Astrocyte of the hippocampus (primary cell): ENCODE measurements at regions not wholly inside any gene's neighbourhood (a gene's known extent, or its start where the extent isn't known, plus 50 kb on each side); places are given as distances from the start of the nearest gene placed in this dataset.
"Not testable (repeated sequence)": the region's sequence is repeated elsewhere in the genome, so short reads cannot be mapped to it uniquely, and the experiment has no call there.

Experiments used
- DNase-seq: peaks from one replicate; pipeline ENCODE4 v3.0.0; 2011; ENCODE audit warnings: low read depth, low spot score

DNA sequence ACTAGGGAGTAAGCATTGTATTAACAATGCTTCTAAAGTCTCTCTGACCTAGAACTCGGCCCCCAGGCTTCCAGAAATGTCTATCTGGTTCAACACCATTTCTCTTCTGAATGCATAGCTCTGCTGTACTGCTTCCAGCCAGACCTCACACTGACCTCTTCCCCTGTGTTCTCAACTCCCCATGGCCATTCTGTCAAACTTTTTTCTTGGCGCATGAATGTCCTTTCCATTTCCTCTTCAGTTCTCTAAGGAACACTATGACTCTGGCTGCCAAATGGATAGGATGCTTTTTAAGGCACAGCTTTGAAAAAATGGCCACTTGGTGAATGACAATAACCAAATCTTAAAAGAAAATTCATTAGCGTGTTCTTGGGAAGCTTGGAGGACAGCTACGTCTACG is 425.8 kb downstream of the ETV1 start:
- no peak for DNase-seq

DNA sequence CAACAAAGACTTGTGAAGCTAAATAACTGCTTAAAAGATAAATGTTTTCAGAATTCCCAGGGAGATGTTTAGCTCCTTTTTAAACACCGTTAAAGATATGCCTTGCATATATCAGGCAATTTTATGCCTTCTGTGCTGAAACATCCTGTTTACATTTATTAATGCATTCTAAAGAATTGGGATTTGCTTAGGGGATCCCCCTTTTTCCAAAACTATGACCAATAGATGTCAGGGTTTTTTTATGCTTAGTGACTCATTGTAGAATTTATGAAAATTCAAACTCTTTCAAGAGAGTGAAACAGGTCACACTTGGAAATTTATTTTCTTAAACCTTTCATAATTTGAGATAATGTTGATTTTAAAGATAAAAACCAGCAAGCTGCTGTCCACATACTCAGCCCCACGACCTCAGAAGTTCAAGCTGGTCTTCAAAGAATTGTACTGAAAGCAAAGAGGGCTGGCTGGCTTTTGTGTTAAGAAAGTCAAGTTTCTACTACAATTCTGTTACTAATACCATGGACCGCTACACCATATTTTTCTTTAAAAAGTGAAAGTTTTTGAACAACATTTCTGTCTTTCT is 411.8 kb downstream of the ETV1 start:
- no peak for DNase-seq

DNA sequence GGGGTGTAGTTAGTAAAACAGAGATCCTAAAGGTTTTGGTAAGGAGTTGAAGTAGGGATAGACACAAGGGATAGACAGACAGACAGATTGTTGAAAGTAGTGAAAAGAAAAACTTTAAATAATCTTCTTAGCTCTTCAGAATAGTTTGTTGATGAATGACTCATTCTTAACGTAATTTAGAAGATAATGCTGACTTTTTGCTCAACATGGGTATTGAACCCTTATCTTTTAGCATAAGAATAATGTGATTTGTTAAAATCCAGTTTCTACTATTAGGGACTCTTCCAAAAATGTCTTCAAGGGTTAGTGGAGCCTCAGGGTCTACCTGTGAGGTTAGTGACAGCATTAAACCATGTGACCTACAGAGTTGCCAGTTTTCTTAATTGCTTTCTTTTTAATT is 411.2 kb downstream of the ETV1 start:
- DNase-seq = no peak

DNA sequence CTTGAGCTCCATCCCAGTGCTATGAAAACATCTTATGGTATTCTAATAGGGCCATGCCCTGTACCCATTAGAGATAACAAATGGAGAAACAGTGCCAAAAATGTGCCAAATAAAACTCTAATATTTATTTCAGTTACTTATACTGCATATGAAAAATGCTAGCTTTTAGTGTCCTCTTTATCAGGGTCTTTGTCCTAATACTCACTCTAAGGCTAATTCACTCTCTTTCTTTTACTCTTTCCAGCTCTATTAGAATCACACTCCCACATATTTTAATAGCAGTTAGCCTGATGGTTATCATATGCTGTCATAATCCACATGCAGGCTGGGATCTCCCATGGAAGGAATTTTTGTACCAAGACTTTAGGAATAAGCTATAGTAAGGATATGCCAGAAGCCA is 408.4 kb downstream of the ETV1 start:
- DNase-seq = no peak

DNA sequence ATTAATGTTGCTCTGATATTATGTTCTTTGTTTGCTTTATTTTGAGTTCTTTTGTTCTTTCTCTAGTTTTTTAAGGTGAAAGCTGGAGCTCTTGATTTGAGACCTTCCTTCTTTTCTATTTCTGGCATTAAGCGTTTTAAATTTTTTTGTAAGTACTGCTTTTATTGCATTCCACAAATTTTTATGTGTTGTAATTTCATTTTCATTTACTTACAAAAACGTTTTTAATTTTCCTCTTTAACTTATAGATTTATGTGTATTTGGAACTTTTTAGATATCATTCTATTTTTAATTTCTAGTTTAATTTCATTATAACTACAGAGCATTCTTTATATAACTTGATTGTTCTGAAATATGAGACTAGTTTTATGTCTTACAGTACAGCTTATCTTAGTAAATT is 395.6 kb downstream of the ETV1 start:
- DNase-seq = no peak

DNA sequence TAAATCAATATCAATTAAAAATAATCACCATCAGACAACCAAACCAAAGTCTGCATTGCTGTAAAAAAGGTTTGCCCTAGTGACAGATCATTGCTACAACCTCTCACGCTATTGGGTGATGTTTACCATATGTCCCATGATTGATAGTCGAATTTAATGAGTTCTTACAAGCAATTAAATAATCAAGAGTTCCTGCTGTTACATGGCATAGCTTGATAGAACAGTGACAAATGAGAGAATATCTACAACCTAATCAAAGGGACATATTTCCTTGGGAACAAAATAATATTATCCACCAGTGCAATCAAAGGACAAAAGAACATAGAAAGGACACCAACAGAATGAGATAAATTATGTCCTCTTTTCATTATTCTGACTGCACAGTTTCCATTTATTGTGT is 387.4 kb downstream of the ETV1 start:
- DNase-seq = no peak

DNA sequence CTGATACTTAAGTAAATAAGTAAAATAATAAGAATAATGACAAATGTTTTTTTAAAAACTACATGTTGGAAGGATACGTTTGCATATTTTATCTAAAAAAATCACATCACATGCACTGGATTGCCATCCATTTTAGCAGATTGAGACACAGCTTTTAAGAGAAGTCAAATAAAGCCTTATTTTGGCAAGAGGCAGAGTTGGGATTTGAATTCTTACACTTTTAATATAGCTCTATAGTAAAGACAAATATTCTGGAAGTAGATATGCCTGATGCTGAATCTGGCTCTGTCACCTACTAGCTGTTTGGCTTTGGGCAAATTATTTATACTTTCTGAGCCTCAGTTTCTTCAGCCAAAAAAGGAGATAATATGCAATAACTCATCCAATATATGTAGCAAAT is 386.4 kb downstream of the ETV1 start:
- no peak for DNase-seq

DNA sequence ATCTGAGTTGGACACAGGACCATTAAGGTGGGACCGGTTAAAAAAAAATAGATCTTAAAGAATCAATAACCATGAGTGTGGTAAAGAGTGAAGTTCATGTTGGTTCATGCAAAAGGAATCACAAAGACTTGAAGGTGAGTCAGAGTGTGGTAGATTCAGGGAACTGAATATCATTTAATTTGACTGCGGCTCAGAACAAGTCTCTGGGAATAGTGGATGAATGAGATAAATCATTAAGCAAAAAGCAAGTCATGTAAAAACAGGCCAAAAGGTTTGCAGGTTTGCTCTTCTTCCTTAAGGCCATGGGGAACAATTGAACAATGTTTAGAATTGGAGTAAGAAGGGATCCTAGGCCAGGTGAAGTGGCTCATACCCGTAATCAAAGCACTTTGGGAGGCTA is 385.8 kb downstream of the ETV1 start:
- DNase-seq = peak; percentile 54

DNA sequence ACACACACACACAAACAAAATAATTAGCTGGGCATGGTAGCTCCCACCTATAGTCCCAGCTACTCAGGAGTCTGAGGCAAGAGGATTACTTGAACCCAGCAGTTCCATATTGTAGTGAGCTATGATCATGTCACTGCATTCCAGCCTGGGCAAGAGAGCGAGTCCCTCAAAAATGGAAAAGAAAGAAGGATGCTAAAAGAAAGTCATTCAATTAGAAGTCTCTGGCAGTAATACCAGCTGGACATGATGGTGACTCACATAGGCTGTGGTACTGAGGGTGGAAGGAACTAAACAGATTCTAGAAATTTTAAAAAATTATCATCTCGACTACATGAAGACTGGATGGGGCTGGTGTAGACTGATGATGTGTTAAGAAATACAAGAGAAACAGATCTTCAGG is 385.3 kb downstream of the ETV1 start:
- peak; percentile 20 for DNase-seq

DNA sequence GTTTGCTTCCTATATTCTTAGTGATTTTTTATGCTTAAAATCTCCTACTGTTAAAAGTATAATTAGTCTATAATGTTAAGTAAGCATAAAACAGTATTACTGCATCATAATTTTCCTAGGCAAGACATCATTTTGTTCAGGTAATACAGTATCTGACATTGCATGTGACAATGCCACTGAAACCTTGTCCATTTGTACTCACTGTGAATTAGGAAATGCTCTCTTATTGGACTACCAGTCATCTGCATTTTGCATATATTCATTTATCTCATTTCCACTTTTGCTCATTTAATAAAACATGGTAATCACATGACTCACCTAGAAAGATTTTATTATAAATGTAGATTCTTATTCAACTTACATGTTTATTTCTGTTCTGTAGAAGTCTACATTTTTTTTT is 379.1 kb downstream of the ETV1 start:
- no peak for DNase-seq

DNA sequence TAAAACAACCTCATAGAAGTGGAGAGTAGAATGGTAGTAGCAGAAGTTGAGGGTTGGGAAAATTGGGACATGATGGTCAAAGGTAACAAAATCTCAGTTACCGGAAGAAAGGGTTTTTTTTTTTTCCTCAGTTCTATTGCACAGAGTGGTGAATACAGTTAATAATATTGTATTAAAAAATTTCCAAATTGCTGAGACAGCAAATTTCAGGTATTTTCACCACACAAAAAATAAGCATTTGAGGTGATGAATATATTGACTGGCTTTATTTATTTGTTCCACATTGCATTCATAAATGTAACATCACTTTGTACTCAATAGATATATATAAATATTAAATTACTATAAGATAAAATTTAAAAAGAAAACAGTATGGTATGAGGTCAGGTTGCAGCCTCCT is 373.8 kb downstream of the ETV1 start:
- no peak for DNase-seq

DNA sequence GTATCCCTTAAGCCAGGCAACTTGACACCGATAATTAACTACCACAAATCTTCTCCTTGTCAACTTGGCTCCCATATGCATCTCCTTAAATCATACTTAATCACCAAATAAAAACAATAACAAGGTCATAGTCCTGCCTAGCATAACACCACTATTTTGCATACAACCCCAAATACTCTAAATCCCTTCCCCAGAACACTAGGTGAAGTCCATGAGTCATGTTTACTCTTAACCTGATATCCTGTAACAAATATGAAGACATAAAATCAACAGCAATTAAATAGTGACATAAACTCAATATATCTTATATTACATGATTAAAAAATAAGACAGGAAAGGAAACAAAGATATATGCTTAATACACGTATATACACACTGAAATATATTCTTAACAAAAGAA is 362.0 kb downstream of the ETV1 start:
- DNase-seq = no peak

DNA sequence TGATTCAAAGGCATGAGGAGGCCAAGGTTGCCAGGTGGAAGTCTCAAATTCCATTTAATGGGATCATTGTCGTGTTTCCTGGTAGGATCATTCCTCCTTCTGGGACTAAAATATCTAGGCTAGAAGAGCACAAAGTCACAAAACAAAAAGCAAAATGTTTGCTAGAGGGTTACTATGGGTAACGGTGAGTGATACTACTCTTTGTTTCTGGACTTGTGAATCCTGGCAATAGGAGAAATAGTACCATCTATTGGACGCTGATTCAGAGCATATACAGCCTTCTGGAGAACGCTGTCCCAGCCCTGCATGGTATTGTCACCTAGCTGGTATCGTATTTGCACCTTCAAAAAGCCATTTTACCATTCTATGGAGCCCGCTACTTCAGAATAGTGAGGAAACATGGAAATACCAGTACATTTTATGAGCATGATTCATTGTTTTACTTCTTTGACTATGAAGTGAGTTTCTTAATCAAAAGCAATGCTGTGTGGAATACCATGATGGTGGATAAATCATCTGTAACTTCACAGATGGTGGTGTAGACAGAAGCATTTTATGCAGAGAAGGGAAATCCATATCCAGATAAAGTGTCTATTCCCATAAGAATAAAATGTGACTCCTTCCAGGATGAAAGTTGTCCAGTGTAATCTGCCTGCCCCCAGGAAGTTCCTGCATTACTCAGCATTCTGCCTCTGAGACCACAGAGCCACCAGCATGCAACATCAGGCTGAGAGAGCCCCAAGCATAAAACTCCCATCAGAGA is 361.0 kb downstream of the ETV1 start:
- peak; percentile 43 for DNase-seq

DNA sequence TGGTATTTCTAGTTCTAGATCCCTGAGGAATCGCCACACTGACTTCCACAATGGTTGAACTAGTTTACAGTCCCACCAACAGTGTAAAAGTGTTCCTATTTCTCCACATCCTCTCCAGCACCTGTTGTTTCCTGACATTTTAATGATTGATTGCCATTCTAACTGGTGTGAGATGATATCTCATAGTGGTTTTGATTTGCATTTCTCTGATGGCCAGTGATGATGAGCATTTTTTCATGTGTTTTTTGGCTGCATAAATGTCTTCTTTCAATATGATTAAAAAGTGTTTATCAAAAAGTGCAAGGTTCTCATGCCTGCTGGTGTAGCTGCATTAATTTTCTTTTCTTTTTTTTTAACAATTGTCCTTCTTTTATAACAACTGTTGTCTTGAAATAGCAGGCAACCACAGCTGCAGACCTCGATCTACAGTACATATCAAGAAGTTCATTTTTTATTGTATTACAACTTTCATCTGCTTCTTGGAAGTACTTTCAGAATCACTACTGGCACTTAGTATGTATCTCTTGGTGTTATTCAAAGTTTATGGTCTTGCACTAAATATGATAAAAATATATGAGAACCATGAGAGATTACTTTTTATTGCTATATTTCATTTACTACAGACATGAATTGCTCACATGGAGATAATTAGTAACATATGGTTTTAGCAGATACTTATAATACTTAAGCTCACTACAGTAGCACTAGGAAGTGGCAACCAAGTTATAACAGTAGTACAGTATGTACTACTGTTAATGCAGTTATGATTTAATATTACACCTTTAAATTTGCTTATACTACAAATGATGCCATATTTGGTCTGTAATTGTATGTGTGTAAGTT is 358.0 kb downstream of the ETV1 start:
- not testable (repeated sequence) for DNase-seq

DNA sequence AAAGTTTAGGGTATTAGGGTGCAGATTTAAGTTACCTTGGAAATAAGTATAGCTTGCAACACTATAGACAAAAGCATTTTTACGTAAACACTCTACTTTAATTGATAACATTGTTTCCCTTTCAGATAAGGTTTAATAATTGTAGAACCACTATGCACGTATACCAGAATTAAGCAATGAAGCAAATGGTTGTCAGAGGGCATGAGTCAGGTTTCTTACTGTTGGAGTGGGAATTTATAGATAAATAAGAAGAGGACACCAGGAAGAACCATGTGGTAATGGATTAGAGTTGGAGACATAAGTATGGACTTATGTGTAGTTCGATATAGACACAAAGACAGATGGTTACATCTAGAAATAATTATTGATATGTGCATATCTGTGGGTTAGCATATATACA is 355.6 kb downstream of the ETV1 start:
- no peak for DNase-seq

DNA sequence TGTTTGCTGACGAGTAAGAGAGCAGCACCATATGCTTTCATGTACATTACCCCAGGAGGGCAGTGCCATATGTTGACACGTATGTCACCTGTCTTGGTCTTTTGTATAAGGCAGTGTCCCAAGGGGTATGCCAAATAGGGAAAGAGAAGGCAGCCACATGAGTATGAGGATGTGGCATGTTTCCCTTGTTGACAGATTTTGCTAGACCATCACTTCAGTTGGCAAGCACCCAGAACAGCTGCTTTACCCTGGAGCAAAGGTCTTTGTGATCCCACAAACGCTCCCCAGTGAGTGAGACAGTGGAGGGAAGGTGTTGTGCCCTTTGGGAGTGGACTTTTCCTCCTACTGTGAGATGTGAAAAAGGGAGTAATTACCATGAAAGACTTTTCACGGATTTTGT is 350.1 kb downstream of the ETV1 start:
- no peak for DNase-seq

DNA sequence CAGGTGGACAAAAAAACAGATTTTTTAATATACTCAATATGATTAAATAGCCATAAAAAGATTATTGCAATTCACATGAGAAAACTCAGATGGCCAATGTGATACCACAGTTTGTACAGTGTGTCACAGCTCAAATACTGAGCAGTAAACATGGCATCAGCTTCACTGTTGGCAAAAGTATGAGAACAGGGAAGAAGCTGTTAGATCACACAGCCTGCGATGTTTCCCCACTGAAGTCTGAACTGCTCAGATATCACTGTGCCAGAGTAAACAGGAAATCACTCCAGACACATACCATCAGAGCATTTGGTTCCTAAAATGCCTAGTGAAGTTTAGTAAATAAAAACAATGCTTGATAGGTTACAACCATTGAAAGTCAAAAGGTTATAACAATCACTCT is 347.8 kb downstream of the ETV1 start:
- peak; percentile 57 for DNase-seq

DNA sequence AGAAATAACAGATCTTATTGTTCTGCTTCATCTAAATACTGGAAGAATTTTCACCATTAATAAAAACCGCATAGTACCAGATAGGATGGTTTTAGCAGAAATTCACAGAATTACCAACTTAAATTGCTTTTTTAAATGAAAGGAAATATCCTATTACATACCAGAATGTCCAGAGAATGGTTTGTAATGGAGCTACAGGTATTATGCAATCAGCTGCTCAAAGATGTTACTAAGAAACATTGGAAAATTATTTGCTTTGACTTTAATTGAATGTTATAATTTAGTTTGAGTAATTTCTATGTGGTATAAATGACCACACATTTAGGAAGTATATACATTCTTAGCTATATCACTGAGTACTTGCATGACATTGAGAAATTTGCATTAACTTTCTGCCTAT is 338.3 kb downstream of the ETV1 start:
- no peak for DNase-seq

DNA sequence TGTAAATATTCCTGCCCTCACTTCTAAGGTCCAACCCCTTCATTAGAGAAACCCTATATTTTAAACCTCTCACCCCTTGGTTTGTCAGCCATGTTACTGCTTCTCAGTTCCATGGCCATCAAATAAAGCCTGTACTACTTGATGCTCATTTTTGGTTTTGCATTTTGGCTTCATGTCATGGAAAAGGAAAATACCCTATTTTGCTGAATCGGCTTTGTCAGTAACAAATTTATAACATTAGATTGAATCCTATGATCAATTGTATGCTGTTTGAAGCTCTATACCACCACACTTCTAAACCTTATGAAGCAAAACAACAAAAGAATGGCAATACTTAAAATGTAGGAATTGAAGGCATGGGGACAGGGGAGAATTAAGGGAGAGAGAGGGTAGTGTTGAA is 333.1 kb downstream of the ETV1 start:
- no peak for DNase-seq

DNA sequence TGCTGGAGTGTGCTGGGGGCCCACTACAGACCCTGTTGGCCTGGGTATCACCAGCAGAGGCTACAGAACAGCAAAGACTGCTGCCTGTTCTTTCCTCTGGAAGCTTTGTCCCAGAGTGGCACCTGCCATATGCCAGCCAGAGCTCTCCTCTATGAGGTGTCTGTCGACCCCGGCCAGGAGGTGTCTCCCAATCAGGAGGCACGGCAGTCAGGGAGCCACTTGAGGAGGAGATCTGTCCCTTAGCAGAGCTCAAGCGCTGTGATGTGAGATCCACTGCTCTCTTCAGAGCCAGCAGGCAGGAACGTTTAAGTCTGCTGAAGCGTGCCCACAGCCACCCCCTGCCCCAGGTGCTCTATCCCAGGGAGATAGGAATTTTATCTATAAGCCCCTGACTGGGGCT is 316.2 kb downstream of the ETV1 start:
- no peak for DNase-seq

DNA sequence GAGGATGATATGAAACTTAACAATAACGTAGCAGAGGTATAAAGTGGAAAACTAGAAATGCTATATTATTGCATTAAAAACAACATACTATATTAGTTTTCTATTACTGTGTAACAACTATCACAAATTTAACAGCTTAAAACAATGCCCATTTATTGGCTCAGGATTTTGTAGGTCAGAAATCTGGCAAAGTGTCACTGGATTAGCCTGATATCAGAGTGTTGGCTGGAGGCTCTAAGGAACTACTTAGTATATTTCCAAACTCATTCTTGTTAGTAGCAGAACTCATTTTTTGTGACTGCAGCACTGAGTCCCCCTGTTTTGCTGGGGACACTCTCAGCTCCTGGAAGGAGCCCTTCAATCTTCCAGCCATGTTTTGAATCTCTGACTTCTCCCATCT is 306.8 kb downstream of the ETV1 start:
- no peak for DNase-seq

DNA sequence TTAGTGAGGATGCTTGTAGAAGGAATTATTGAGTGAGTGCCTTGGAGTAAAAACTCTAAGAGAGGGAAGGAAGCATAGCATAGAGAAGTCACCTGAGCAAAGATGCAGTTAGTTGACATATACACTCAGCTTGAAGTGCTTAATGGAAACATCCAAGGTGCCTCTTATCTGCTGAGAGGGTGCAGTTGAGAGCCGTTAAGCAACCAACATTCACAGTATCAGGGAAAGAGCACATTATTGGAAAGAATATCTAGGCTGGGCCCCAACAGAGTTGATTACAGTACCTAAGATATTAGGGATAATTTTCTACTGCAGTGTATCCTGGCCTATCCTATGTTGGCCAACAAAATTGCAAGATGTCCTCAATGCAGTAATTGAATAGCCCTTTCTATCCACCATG is 302.0 kb downstream of the ETV1 start:
- DNase-seq = no peak

DNA sequence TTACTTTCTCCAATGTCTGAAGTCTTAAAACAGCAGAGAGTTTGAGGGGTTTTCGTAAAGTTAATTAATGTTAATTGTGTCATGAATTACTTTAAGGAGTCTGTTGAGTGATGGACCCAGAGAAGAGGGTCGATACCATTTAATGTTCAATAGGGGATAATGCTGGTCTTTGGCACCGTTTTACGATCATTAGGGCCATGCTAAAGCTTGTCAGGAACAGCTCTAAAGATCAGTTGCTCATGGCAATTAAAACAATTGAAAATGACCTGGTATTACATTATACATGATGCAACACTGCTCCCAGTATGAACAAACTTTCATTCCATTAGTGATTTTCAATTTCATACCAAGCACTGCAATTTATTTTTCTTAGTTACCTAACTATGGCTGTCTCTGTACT is 296.9 kb downstream of the ETV1 start:
- no peak for DNase-seq
